ENCODE measurements at regions not wholly inside any gene's neighbourhood (a gene's known extent, or its start where the extent isn't known, plus 50 kb on each side); places are given as distances from the start of the nearest gene placed in this dataset.

GRCh38 chr4:16315456-16315855, 89.2 kb upstream of the TAPT1 start:
- TF ChIP-seq POLR2A (IDR thresholded peaks at IDR 0.05) = no peak
- no peak for TF ChIP-seq CTCF (IDR thresholded peaks at IDR 0.05)
